ENCODE measurements at regions not wholly inside any gene's neighbourhood (a gene's known extent, or its start where the extent isn't known, plus 50 kb on each side); places are given as distances from the start of the nearest gene placed in this dataset.
"Not testable (repeated sequence)": the region's sequence is repeated elsewhere in the genome, so short reads cannot be mapped to it uniquely, and the experiment has no call there.

- FAIRE-seq = no peak
Observed at GRCh38 chr20:22821796-22822195, 213.3 kb upstream of the SSTR4 start.

- no peak for FAIRE-seq
Observed at GRCh38 chr20:22823119-22823518, 212.0 kb upstream of the SSTR4 start.

- no peak for FAIRE-seq
Observed at GRCh38 chr20:22824077-22824476, 211.0 kb upstream of the SSTR4 start.

DNA sequence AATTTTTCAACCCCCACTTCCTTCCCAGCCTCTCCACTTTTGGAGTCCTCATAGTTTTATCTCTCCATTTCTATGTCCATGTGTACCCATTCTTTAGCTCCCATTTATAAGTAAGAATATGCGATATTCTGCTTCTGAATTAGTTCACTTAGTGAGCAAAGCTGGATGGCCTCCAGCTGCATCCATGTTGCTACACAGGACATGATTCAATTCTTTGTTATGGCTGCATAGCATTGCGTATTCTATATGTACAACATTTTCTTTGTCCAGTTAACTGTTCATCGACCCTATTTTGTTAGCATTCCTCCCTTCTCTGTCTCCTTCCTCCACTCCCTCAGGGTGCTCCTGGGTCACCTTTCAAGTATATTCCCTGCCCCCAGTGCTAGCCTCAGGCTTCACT lies 210.0 kb upstream of the SSTR4 start:
- no peak for FAIRE-seq

DNA sequence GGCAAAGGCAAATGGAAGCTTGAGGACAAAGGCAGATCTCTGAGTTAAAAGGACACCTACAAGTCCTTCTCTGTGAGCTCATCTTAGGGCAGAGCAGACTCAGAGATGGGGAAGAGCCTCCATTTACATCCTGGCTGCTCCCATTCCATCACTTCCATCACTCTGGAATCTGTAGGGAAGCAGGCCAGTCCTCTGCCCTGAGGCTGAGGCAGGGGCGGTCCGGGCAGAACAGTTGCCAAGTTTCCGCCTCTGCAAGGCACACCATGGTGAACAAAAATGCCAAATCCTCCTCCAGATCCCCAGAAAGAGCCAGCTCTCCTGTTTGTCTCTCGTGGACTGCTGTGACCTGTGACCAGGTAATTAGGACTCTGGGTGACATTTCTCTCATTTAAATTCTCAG lies 209.6 kb upstream of the SSTR4 start:
- FAIRE-seq = no peak

DNA sequence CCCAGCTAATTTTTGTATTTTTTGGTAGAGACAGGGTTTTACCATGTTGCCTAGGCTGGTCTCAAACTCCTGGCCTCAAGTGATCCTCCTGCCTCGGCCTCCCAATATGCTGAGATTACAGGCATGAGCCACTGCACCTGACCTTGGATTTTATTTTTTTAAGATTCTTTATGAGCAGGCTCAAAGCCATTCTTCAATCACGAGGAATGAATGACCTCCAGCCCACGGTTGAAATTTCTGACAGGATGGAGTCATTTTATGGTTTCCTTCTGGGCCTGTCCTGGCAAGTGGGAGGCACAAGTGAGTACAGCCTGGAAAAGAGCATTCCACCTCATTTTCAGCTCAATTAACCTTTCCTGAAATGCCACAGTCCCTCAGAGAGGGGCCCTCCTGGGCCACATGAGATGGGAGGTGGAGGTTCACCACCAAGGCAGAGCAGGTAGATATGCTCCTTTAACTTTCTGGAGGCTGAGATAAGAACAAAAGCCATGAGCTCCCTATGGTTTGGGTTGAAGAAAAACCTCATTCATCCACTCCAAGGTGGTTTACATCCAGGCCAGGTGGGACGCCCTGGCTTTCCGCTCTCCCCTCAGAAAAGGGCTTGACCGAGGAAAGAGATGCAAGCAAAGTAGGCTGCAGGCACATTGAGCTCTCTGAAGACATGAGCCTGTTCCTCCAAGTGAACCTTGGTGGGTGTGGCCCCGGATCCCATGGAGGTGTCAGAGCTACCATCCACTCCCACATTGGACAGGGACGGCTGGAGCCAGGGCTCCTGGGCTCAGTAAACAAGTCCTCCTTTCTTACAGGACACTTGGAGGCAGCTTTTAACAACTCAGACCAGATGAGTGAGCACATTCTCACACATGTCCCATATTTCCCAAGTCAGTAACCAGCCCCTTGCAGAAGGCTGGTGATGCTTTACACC lies 208.5 kb upstream of the SSTR4 start:
- FAIRE-seq = no peak

- FAIRE-seq = no peak
Observed at GRCh38 chr20:22827916-22828315, 207.2 kb upstream of the SSTR4 start.

DNA sequence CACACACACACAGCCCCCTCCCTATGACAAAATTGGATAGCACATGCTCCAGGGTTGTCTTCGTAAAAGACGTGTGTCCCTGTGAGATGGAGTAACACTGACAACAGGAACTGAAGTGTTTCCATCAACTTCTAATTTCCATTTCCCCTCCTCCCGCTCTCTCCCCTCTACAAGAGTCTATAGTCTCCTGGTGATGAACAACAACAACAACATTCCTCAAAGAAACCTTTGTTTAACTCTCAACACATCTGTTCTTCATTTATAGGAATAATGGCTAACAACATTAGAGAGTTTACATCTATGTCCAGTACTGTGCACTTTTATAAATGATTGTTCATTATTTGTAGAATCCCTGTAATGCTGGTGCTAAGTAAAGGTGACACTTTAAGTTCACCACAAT lies 205.8 kb upstream of the SSTR4 start:
- FAIRE-seq = no peak

DNA sequence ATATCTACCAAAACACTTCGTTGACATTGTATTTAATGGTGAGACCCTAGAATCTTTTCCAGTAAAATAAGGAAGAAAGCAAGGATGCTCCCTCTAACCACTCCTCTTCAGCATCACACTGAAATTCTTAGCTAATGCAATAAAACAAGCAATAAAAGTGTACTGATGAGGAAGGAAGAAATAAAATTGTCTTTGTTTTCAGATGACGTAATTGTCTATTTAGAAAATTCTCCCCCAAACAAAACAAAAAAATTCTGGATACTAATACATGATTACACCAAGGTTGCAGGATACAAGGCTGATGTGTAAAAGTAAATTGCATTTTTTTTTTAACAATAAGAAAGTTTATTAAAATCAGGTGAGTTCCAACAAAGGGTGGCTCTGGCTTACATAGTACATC lies 205.0 kb upstream of the SSTR4 start:
- FAIRE-seq = no peak

GRCh38 chr20:22830715-22831114 lies 204.4 kb upstream of the SSTR4 start:
- not testable (repeated sequence) for FAIRE-seq

DNA sequence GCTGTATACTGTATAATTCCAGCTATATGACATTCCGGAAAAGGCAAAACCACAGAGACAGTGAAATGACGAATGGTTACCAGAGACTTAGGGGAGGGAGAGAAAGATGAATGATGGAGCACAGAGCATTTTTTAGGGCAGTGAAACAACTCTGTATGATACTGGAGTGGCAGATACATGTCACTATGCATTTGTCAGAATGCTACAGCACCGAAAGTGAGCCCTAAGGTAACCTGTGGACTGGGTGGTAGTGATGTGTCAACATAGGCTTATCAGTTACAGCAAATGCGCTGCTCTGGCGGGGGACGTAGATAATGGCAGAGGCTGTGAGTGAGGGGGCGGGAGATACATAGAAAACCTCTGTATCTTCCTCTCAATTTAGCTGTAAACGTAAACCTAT lies 201.3 kb upstream of the SSTR4 start:
- no peak for FAIRE-seq

- FAIRE-seq = no peak
Observed at GRCh38 chr20:22834651-22835256, 200.4 kb upstream of the SSTR4 start.

DNA sequence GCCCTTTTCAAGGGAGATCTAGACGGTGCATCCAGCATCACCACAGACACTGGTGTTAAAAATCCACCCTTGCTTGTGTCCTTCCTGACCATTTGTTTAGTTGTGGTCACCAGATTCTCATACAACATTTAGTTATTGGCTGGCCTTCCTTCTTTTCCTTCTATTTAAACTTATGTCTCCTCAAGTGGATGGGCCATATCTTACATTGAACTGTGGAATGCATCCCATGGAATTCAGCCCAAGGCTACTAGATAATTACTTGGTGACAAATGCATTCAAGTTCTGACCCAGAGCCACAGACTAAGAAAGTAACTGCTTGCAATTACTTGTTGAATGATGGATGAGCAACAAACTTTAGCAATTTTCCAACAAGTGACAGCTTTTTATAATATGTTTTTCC lies 198.9 kb upstream of the SSTR4 start:
- FAIRE-seq = no peak

GRCh38 chr20:22836877-22837276 lies 198.2 kb upstream of the SSTR4 start:
- FAIRE-seq = no peak

- FAIRE-seq = no peak
Observed at GRCh38 chr20:22838001-22838400, 197.1 kb upstream of the SSTR4 start.

GRCh38 chr20:22841846-22842245 lies 193.3 kb upstream of the SSTR4 start:
- FAIRE-seq = no peak

GRCh38 chr20:22842793-22843192 lies 192.3 kb upstream of the SSTR4 start:
- no peak for FAIRE-seq

- no peak for FAIRE-seq
Observed at GRCh38 chr20:22844959-22845358, 190.2 kb upstream of the SSTR4 start.

DNA sequence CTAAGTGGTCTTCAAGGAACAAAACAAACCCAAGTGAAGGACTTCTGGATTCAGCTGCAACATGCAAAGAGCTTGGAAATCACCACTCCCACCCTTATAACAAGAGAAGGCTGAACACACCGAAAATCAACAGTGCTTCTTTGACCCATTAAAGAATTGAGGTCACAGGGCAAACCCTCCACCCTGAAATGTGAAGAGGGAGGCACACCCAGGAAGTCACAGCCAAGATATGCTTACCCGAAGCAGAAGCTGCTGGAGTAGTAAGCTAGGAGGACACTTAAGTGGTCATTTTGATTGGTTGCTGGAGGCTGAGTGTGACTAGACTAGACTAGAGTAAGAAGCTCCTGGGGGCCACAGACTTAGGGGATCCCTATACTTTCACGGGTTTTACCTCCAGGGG lies 188.2 kb upstream of the SSTR4 start:
- no peak for FAIRE-seq

GRCh38 chr20:22848364-22848763 lies 186.7 kb upstream of the SSTR4 start:
- FAIRE-seq = no peak

DNA sequence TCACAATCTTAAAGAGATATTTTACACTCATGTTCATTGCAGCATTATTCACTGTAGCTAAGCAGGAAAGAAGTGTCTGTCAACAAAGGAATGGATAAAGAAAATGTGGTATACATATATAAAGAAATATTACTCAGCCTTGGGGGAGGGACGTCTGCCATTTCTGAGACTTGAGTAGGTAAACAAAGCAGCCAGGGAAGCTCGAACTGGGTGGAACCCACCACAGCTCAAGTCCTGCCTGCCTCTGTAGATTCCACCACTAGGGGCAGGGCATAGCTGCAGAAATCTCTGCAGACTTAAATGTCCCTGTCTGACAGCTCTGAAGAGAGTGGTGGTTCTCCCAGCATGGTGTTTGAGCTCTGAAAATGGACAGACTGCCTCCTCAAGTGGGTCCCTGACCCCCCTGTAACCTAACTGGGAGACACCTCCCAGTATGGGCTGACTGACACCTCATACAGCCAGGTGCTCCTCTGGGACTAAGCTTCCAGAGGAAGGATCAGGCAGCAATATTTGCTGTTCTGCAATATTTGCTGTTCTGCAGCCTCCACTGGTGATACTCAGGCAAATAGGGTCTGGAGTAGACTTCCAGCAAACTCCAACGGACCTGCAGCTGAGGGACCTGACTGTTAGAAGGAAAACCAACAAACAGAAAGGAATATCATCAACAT lies 183.3 kb upstream of the SSTR4 start:
- not testable (repeated sequence) for FAIRE-seq

DNA sequence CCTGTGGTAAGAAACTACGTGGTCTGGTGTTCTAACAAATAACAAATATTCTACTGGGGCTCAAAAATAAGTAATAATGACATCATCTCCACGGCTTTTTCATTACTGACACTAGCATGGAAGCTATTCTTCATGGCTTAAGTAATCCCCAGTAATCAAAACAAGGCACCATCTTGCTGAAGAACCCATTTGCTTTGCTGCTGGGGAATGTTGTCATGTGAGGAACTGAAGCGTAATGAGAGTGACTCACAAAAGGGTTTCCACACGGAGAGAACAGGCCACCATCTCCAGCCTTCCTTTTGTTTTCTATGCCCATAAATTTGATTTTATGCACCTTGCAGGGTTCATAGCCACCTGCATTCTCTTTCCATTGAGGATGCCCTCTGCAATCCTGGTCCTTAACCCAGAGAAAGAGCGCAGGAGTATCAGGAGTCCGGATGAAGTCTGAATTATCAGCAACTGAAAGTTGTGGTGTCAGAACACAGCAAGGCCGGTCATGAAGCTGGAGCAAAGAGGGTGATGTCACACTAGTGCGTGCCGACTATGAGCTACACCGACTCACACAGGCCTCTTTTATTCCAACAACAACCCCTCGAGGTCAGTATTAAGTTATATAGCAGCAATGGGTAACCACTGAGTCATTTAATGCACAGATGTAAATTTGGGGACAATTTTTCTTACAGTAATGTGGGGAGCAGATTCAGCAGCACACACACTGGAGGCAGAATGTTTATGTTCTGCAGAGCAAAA lies 173.7 kb upstream of the SSTR4 start:
- FAIRE-seq = no peak

- FAIRE-seq = no peak
Observed at GRCh38 chr20:22861990-22862389, 173.1 kb upstream of the SSTR4 start.

Data from islet of Langerhans (tissue), 1 donor.